Activated CD8-positive, alpha-beta T cell treated with anti-CD3 and anti-CD28 coated beads for 36 hours (primary cell): ENCODE measurements at regions not wholly inside any gene's neighbourhood (a gene's known extent, or its start where the extent isn't known, plus 50 kb on each side); places are given as distances from the start of the nearest gene placed in this dataset.

Experiments used
- ATAC-seq: fragments of 200-7000 bp; cut with Tn5 transposase; one replicate; pipeline ENCODE4 v1.10.0; 2021; ENCODE audit warnings: mild to moderate bottlenecking, moderate library complexity
- CTCF ChIA-PET: fragments of 350-600 bp; sonication (Branson Sonifier 250); formaldehyde crosslinking; loops from one replicate; lab custom pipeline; 2021; ENCODE audit warnings: antibody characterized with exemption; lab: Charles Lee
- POLR2A ChIA-PET: fragments of 350-600 bp; sonication (Branson Sonifier 250); formaldehyde crosslinking; loops from one replicate; lab custom pipeline; 2021; ENCODE audit warnings: antibody characterized with exemption; lab: Charles Lee
- DNase-seq: peaks from one replicate; pipeline ENCODE4 v3.0.0-alpha.2; 2020
- H3K27ac Mint-ChIP-seq: one replicate; pipeline ENCODE4 v1.8.0; 2021; ENCODE audit warnings: mild to moderate bottlenecking, mixed read lengths
- H3K27me3 Mint-ChIP-seq: one replicate; pipeline ENCODE4 v1.8.0; 2021; ENCODE audit warnings: mixed read lengths
- H3K36me3 Mint-ChIP-seq: one replicate; pipeline ENCODE4 v1.8.0; 2021; ENCODE audit warnings: low read depth, mixed read lengths
- H3K4me1 Mint-ChIP-seq: one replicate; pipeline ENCODE4 v1.8.0; 2021; ENCODE audit warnings: low read depth, mixed read lengths
- H3K4me3 Mint-ChIP-seq: one replicate; pipeline ENCODE4 v1.8.0; 2021; ENCODE audit warnings: mild to moderate bottlenecking, moderate library complexity, mixed read lengths
- H3K9me3 Mint-ChIP-seq: one replicate; pipeline ENCODE4 v1.8.0; 2021; ENCODE audit warnings: mixed read lengths
- CTCF ChIP-seq: fragments of 200-600 bp; IDR thresholded peaks from one replicate; pipeline ENCODE4 v1.8.0; 2022; ENCODE audit warnings: antibody characterized with exemption, mild to moderate bottlenecking
- intact Hi-C: fragments of 100-400 bp; cut with micrococcal nuclease; formaldehyde crosslinking; loops from one replicate; pipeline ENCODE4 v1.10.0; 2022

GRCh38 chr7:106773721-106774120, 91.4 kb upstream of the PIK3CG start:
- DNase-seq (no peak), ATAC-seq (no peak)
- ChIA-PET CTCF (interaction anchor here (3.1 kb wide), 1 partner anchor 37 kb away, joined by 9 read pairs; no protein-coding TSS in a partner anchor), POLR2A (no interaction called here)
- Mint-ChIP-seq H3K27me3 (no peaks in the 10 kb centered on the region), H3K36me3 (peaks cover 14% of the 10 kb centered on the region), H3K4me3 (no peak overlapping the region), H3K4me1 (peaks cover 50% of the 10 kb centered on the region), H3K27ac (peak overlapping the region; percentile 92), H3K9me3 (peaks cover 17% of the 10 kb centered on the region)
- intact Hi-C loops = no loop called here
- no peak for TF ChIP-seq CTCF

GRCh38 chr7:106774213-106774767, 90.8 kb upstream of the PIK3CG start:
- Mint-ChIP-seq H3K9me3 (peaks cover 16% of the 10 kb centered on the region), H3K36me3 (peaks cover 13% of the 10 kb centered on the region), H3K27me3 (no peaks in the 10 kb centered on the region), H3K4me1 (peaks cover 45% of the 10 kb centered on the region), H3K27ac (peak overlapping the region; percentile 47), H3K4me3 (no peak overlapping the region)
- no peak for TF ChIP-seq CTCF
- intact Hi-C loops = no loop called here
- ATAC-seq (no peak), DNase-seq (no peak)
- ChIA-PET POLR2A (no interaction called here), CTCF (interaction anchor here (1.2 to 3.1 kb wide), 2 partner anchors 18 to 38 kb away, joined by 5 to 9 read pairs; no protein-coding TSS in a partner anchor)

GRCh38 chr7:106774768-106775551, 90.1 kb upstream of the PIK3CG start:
- ChIA-PET CTCF (interaction anchor here (1.0 to 3.1 kb wide), 4 partner anchors 9 to 115 kb away, joined by 4 to 9 read pairs (median 5); no protein-coding TSS in a partner anchor), POLR2A (no interaction called here)
- peak; percentile 78 for DNase-seq
- ATAC-seq = peak; percentile 11
- Mint-ChIP-seq H3K27me3 (no peaks in the 10 kb centered on the region), H3K4me3 (no peak overlapping the region), H3K36me3 (peaks cover 12% of the 10 kb centered on the region), H3K27ac (peak overlapping the region; percentile 47), H3K9me3 (peaks cover 14% of the 10 kb centered on the region), H3K4me1 (peaks cover 39% of the 10 kb centered on the region)
- no peak for TF ChIP-seq CTCF
- intact Hi-C loops = no loop called here

DNA sequence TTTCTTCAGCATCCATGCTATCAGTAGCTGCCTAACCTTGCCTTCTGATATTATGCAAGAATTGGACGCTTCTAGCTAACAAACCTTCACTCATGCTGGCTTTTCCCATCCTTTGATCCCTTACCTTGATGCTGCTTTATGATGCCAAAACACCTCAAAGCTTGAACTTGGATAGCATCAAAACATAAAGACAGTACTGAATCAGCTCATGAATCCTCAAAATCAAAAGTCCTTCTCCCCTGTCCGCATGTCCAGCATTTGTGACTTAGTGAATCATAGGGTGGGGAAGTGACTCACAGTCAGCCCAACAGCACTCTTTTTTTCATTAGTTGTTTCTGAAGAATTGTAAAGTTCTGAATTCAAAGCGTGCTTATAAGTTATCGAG, 89.5 kb upstream of the PIK3CG start:
- DNase-seq = no peak
- Mint-ChIP-seq H3K27ac (peak overlapping the region; percentile 52), H3K36me3 (peaks cover 12% of the 10 kb centered on the region), H3K27me3 (no peaks in the 10 kb centered on the region), H3K4me3 (no peak overlapping the region), H3K9me3 (peaks cover 14% of the 10 kb centered on the region), H3K4me1 (peaks cover 34% of the 10 kb centered on the region)
- TF ChIP-seq CTCF = no peak
- POLR2A ChIA-PET = no interaction called here
- ATAC-seq = peak; percentile 29
- CTCF ChIA-PET = interaction anchor here (1.0 to 3.1 kb wide), 4 partner anchors 9 to 115 kb away, joined by 4 to 9 read pairs (median 5); no protein-coding TSS in a partner anchor
- intact Hi-C loops = no loop called here
